ENCODE measurements at regions not wholly inside any gene's neighbourhood (a gene's known extent, or its start where the extent isn't known, plus 50 kb on each side); places are given as distances from the start of the nearest gene placed in this dataset.

DNA sequence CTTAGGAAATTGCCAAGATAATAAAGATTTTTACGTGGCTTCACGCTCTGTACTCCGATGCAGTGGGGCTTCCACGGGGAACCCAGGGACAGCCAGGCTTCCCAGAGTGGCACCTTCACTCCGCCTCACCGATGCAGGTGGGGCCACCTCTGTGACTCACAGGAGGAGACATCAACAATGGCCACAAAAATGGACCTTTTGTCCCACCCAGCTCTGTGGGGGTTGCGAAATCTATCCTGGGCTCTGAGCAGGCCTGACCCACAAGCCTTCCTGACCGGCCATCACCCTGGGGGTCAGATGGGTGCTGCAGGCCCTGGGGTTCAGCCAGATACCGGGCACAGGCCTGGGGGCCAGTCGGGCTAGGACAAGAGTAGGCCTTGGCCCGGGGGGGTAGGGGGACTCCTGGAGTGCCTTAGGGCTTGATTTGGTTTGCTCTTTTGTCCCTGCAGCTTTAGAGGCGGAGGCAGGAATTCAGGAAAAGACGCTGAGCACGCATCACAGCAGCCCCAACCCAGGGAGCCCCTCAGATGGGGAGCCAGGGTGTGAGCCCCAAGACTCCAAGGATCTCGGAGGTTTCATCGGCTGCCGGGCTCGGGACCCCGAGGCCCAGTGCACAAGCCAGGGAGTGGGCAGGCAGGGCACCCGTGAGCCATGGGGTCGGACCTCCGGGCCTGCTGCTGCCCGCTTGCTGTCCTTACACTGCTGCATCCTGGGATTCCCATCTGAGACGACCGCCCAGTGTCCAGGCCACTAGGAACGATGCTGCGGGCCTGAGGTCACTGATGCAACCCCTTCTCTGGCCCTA, 136.5 kb upstream of the NKX1-1 start:
- TF ChIP-seq, protein P1, sequence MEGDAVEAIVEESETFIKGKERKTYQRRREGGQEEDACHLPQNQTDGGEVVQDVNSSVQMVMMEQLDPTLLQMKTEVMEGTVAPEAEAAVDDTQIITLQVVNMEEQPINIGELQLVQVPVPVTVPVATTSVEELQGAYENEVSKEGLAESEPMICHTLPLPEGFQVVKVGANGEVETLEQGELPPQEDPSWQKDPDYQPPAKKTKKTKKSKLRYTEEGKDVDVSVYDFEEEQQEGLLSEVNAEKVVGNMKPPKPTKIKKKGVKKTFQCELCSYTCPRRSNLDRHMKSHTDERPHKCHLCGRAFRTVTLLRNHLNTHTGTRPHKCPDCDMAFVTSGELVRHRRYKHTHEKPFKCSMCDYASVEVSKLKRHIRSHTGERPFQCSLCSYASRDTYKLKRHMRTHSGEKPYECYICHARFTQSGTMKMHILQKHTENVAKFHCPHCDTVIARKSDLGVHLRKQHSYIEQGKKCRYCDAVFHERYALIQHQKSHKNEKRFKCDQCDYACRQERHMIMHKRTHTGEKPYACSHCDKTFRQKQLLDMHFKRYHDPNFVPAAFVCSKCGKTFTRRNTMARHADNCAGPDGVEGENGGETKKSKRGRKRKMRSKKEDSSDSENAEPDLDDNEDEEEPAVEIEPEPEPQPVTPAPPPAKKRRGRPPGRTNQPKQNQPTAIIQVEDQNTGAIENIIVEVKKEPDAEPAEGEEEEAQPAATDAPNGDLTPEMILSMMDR (IDR thresholded peaks at IDR 0.05) = no peak
- TF ChIP-seq POLR2A (IDR thresholded peaks at IDR 0.05) = no peak
